ENCODE measurements at regions not wholly inside any gene's neighbourhood (a gene's known extent, or its start where the extent isn't known, plus 50 kb on each side); places are given as distances from the start of the nearest gene placed in this dataset.

GRCh38 chr7:42534441-42534840, 297.4 kb upstream of the GLI3 start:
- ChIA-PET POLR2A (no interaction called here), CTCF (no interaction called here)
- Histone ChIP-seq H3K4me1 (ENCODE audit: control extremely low read depth in 1 of 4, control insufficient read depth in 4 of 4, insufficient read depth in 4 of 4, low read length in 3 of 4) (no peaks in the 10 kb centered on the region), H3K36me3 (ENCODE audit: control insufficient read depth in 4 of 4, insufficient read depth in 4 of 4, low read length in 3 of 4) (no peaks in the 10 kb centered on the region), H3K4me3 (ENCODE audit: control insufficient read depth in 1 of 7, extremely low read depth in 1 of 7, insufficient read depth in 4 of 7, low read depth in 2 of 7, low read length in 6 of 7) (no peak overlapping the region), H3K9me3 (ENCODE audit: control extremely low read depth in 1 of 5, control insufficient read depth in 4 of 5, insufficient read depth in 2 of 5, low read depth in 1 of 5, low read length in 4 of 5) (no peaks in the 10 kb centered on the region), H3K27ac (ENCODE audit: insufficient read depth in 1 of 2, low read depth in 1 of 2, low read length in 2 of 2, poor library complexity in 1 of 2, severe bottlenecking in 2 of 2) (no peak overlapping the region), H3K27me3 (replicated peaks in 2 of 5; ENCODE audit: control insufficient read depth in 4 of 5, insufficient read depth in 5 of 5, low read length in 4 of 5) (no peaks in the 10 kb centered on the region)
- WGBS (ENCODE audit: insufficient coverage), result no CpG with 5 or more reads among the region's 1 CpG
- no peak for DNase-seq

GRCh38 chr7:42527004-42527403, 290.0 kb upstream of the GLI3 start:
- ChIA-PET POLR2A (no interaction called here), CTCF (no interaction called here)
- DNase-seq, result no peak
- Histone ChIP-seq H3K27ac (ENCODE audit: insufficient read depth in 1 of 2, low read depth in 1 of 2, low read length in 2 of 2, poor library complexity in 1 of 2, severe bottlenecking in 2 of 2) (no peak overlapping the region), H3K4me1 (ENCODE audit: control extremely low read depth in 1 of 4, control insufficient read depth in 4 of 4, insufficient read depth in 4 of 4, low read length in 3 of 4) (no peaks in the 10 kb centered on the region), H3K27me3 (replicated peaks in 2 of 5; ENCODE audit: control insufficient read depth in 4 of 5, insufficient read depth in 5 of 5, low read length in 4 of 5) (peaks cover 0 to 3% (median 0%) of the 10 kb centered on the region in 5 experiments), H3K9me3 (ENCODE audit: control extremely low read depth in 1 of 5, control insufficient read depth in 4 of 5, insufficient read depth in 2 of 5, low read depth in 1 of 5, low read length in 4 of 5) (peaks cover 0 to 7% (median 4%) of the 10 kb centered on the region in 5 experiments), H3K36me3 (ENCODE audit: control insufficient read depth in 4 of 4, insufficient read depth in 4 of 4, low read length in 3 of 4) (no peaks in the 10 kb centered on the region), H3K4me3 (ENCODE audit: control insufficient read depth in 1 of 7, extremely low read depth in 1 of 7, insufficient read depth in 4 of 7, low read depth in 2 of 7, low read length in 6 of 7) (no peak overlapping the region)
- WGBS (ENCODE audit: insufficient coverage), result 86% methylated on average over 1 of the region's 2 CpGs

GRCh38 chr7:42522227-42522991, 285.4 kb upstream of the GLI3 start:
- H3K4me3 ChIP-seq (ENCODE audit: control insufficient read depth in 1 of 7, extremely low read depth in 1 of 7, insufficient read depth in 4 of 7, low read depth in 2 of 7, low read length in 6 of 7), result no peak overlapping the region
- H3K9me3 ChIP-seq (ENCODE audit: control extremely low read depth in 1 of 5, control insufficient read depth in 4 of 5, insufficient read depth in 2 of 5, low read depth in 1 of 5, low read length in 4 of 5), result peaks cover 0 to 7% (median 2%) of the 10 kb centered on the region in 5 experiments
- H3K27ac ChIP-seq (ENCODE audit: insufficient read depth in 1 of 2, low read depth in 1 of 2, low read length in 2 of 2, poor library complexity in 1 of 2, severe bottlenecking in 2 of 2), result no peak overlapping the region
- H3K36me3 ChIP-seq (ENCODE audit: control insufficient read depth in 4 of 4, insufficient read depth in 4 of 4, low read length in 3 of 4), result no peaks in the 10 kb centered on the region
- H3K27me3 ChIP-seq (replicated peaks in 2 of 5; ENCODE audit: control insufficient read depth in 4 of 5, insufficient read depth in 5 of 5, low read length in 4 of 5), result peaks cover 0 to 4% (median 0%) of the 10 kb centered on the region in 5 experiments
- WGBS (ENCODE audit: insufficient coverage), result 74% methylated on average over 12 of the region's 19 CpGs
- POLR2A ChIA-PET, result no interaction called here
- CTCF ChIA-PET, result no interaction called here
- no peak for DNase-seq
- H3K4me1 ChIP-seq (ENCODE audit: control extremely low read depth in 1 of 4, control insufficient read depth in 4 of 4, insufficient read depth in 4 of 4, low read length in 3 of 4), result no peaks in the 10 kb centered on the region

- ChIA-PET POLR2A (no interaction called here), CTCF (no interaction called here)
- DNase-seq, result no peak
- H3K9me3 ChIP-seq (ENCODE audit: control extremely low read depth in 1 of 5, control insufficient read depth in 4 of 5, insufficient read depth in 2 of 5, low read depth in 1 of 5, low read length in 4 of 5), result peaks cover 0 to 3% (median 0%) of the 10 kb centered on the region in 5 experiments
- H3K4me3 ChIP-seq (ENCODE audit: control insufficient read depth in 1 of 7, extremely low read depth in 1 of 7, insufficient read depth in 4 of 7, low read depth in 2 of 7, low read length in 6 of 7), result no peak overlapping the region
- no peaks in the 10 kb centered on the region for H3K4me1 ChIP-seq (ENCODE audit: control extremely low read depth in 1 of 4, control insufficient read depth in 4 of 4, insufficient read depth in 4 of 4, low read length in 3 of 4)
- WGBS (ENCODE audit: insufficient coverage), result 100% methylated on average over 1 of the region's 2 CpGs
- H3K36me3 ChIP-seq (ENCODE audit: control insufficient read depth in 4 of 4, insufficient read depth in 4 of 4, low read length in 3 of 4), result no peaks in the 10 kb centered on the region
- no peak overlapping the region for H3K27ac ChIP-seq (ENCODE audit: insufficient read depth in 1 of 2, low read depth in 1 of 2, low read length in 2 of 2, poor library complexity in 1 of 2, severe bottlenecking in 2 of 2)
- no peaks in the 10 kb centered on the region for H3K27me3 ChIP-seq (replicated peaks in 2 of 5; ENCODE audit: control insufficient read depth in 4 of 5, insufficient read depth in 5 of 5, low read length in 4 of 5)
Observed at GRCh38 chr7:42511027-42511426, 274.0 kb upstream of the GLI3 start.

GRCh38 chr7:42506097-42506496, 269.1 kb upstream of the GLI3 start:
- no CpG with 5 or more reads among the region's 1 CpG for WGBS (ENCODE audit: insufficient coverage)
- DNase-seq, result no peak
- CTCF ChIA-PET, result no interaction called here
- H3K36me3 ChIP-seq (ENCODE audit: control insufficient read depth in 4 of 4, insufficient read depth in 4 of 4, low read length in 3 of 4), result no peaks in the 10 kb centered on the region
- no peaks in the 10 kb centered on the region for H3K4me1 ChIP-seq (ENCODE audit: control extremely low read depth in 1 of 4, control insufficient read depth in 4 of 4, insufficient read depth in 4 of 4, low read length in 3 of 4)
- H3K27ac ChIP-seq (ENCODE audit: insufficient read depth in 1 of 2, low read depth in 1 of 2, low read length in 2 of 2, poor library complexity in 1 of 2, severe bottlenecking in 2 of 2), result no peak overlapping the region
- POLR2A ChIA-PET, result no interaction called here
- no peak overlapping the region for H3K4me3 ChIP-seq (ENCODE audit: control insufficient read depth in 1 of 7, extremely low read depth in 1 of 7, insufficient read depth in 4 of 7, low read depth in 2 of 7, low read length in 6 of 7)
- no peaks in the 10 kb centered on the region for H3K9me3 ChIP-seq (ENCODE audit: control extremely low read depth in 1 of 5, control insufficient read depth in 4 of 5, insufficient read depth in 2 of 5, low read depth in 1 of 5, low read length in 4 of 5)
- no peaks in the 10 kb centered on the region for H3K27me3 ChIP-seq (replicated peaks in 2 of 5; ENCODE audit: control insufficient read depth in 4 of 5, insufficient read depth in 5 of 5, low read length in 4 of 5)

GRCh38 chr7:42502022-42502421, 265.0 kb upstream of the GLI3 start:
- CTCF ChIA-PET, result no interaction called here
- DNase-seq, result no peak
- POLR2A ChIA-PET, result no interaction called here
- no peak overlapping the region for H3K27ac ChIP-seq (ENCODE audit: insufficient read depth in 1 of 2, low read depth in 1 of 2, low read length in 2 of 2, poor library complexity in 1 of 2, severe bottlenecking in 2 of 2)
- peaks cover 0 to 2% (median 0%) of the 10 kb centered on the region in 5 experiments for H3K27me3 ChIP-seq (replicated peaks in 2 of 5; ENCODE audit: control insufficient read depth in 4 of 5, insufficient read depth in 5 of 5, low read length in 4 of 5)
- no peak overlapping the region for H3K4me3 ChIP-seq (ENCODE audit: control insufficient read depth in 1 of 7, extremely low read depth in 1 of 7, insufficient read depth in 4 of 7, low read depth in 2 of 7, low read length in 6 of 7)
- WGBS (ENCODE audit: insufficient coverage), result 60% methylated on average over 1 of the region's 1 CpG
- H3K9me3 ChIP-seq (ENCODE audit: control extremely low read depth in 1 of 5, control insufficient read depth in 4 of 5, insufficient read depth in 2 of 5, low read depth in 1 of 5, low read length in 4 of 5), result no peaks in the 10 kb centered on the region
- H3K36me3 ChIP-seq (ENCODE audit: control insufficient read depth in 4 of 4, insufficient read depth in 4 of 4, low read length in 3 of 4), result no peaks in the 10 kb centered on the region
- no peaks in the 10 kb centered on the region for H3K4me1 ChIP-seq (ENCODE audit: control extremely low read depth in 1 of 4, control insufficient read depth in 4 of 4, insufficient read depth in 4 of 4, low read length in 3 of 4)

GRCh38 chr7:42495256-42495655, 258.2 kb upstream of the GLI3 start:
- Histone ChIP-seq H3K27me3 (replicated peaks in 2 of 5; ENCODE audit: control insufficient read depth in 4 of 5, insufficient read depth in 5 of 5, low read length in 4 of 5) (peaks cover 12 to 49% (median 19%) of the 10 kb centered on the region in 5 experiments), H3K9me3 (ENCODE audit: control extremely low read depth in 1 of 5, control insufficient read depth in 4 of 5, insufficient read depth in 2 of 5, low read depth in 1 of 5, low read length in 4 of 5) (peaks cover 0 to 2% (median 0%) of the 10 kb centered on the region in 5 experiments), H3K4me3 (ENCODE audit: control insufficient read depth in 1 of 7, extremely low read depth in 1 of 7, insufficient read depth in 4 of 7, low read depth in 2 of 7, low read length in 6 of 7) (no peak overlapping the region), H3K4me1 (ENCODE audit: control extremely low read depth in 1 of 4, control insufficient read depth in 4 of 4, insufficient read depth in 4 of 4, low read length in 3 of 4) (peaks cover 0 to 9% (median 6%) of the 10 kb centered on the region in 4 experiments), H3K36me3 (ENCODE audit: control insufficient read depth in 4 of 4, insufficient read depth in 4 of 4, low read length in 3 of 4) (no peaks in the 10 kb centered on the region), H3K27ac (ENCODE audit: insufficient read depth in 1 of 2, low read depth in 1 of 2, low read length in 2 of 2, poor library complexity in 1 of 2, severe bottlenecking in 2 of 2) (no peak overlapping the region)
- no peak for DNase-seq
- POLR2A ChIA-PET, result no interaction called here
- CTCF ChIA-PET, result no interaction called here
- 100% methylated on average over 2 of the region's 3 CpGs for WGBS (ENCODE audit: insufficient coverage)

Measured in common myeloid progenitor, CD34-positive (primary cell).